ENCODE measurements at regions not wholly inside any gene's neighbourhood (a gene's known extent, or its start where the extent isn't known, plus 50 kb on each side); places are given as distances from the start of the nearest gene placed in this dataset.

- H3K79me2 ChIP-seq (ENCODE audit: insufficient read depth, low read length), result no peaks in the 10 kb centered on the region
- no peaks in the 10 kb centered on the region for H3K9me2 ChIP-seq (ENCODE audit: low read depth, low read length)
- no peaks in the 10 kb centered on the region for H3K9me3 ChIP-seq (ENCODE audit: low read length)
- H3K4me3 ChIP-seq (ENCODE audit: low read depth, low read length, poor library complexity, severe bottlenecking), result no peak overlapping the region
- H4K20me1 ChIP-seq (ENCODE audit: insufficient read depth, low read length), result no peaks in the 10 kb centered on the region
- H2AFZ ChIP-seq (ENCODE audit: low read length), result no peak overlapping the region
- no peaks in the 10 kb centered on the region for H3F3A ChIP-seq (ENCODE audit: insufficient read depth, low read length)
- H3K27ac ChIP-seq (ENCODE audit: low read depth, low read length, poor library complexity, severe bottlenecking), result no peak overlapping the region
- no peak overlapping the region for H3K9ac ChIP-seq (ENCODE audit: low read length)
- H3K4me1 ChIP-seq (ENCODE audit: insufficient read depth, low read length, severe bottlenecking), result no peaks in the 10 kb centered on the region
- H3K36me3 ChIP-seq (ENCODE audit: insufficient read depth, low read length), result no peaks in the 10 kb centered on the region
- no peak overlapping the region for H3K4me2 ChIP-seq (ENCODE audit: low read length)
- TF ChIP-seq CTCF (IDR thresholded peaks at IDR 0.05; ENCODE audit: low read length) (no peak), EZH2 (IDR thresholded peaks at IDR 0.05; ENCODE audit: borderline replicate concordance, low read length) (no peak)
- H3K27me3 ChIP-seq (ENCODE audit: insufficient read depth, low read length), result no peaks in the 10 kb centered on the region
Measured at GRCh38 chr2:19490846-19491435, 132.5 kb upstream of the OSR1 start.

GRCh38 chr2:19488009-19488691 lies 129.7 kb upstream of the OSR1 start:
- H3K4me1 ChIP-seq (ENCODE audit: insufficient read depth, low read length, severe bottlenecking), result no peaks in the 10 kb centered on the region
- H3K27ac ChIP-seq (ENCODE audit: low read depth, low read length, poor library complexity, severe bottlenecking), result no peak overlapping the region
- no peaks in the 10 kb centered on the region for H3K9me2 ChIP-seq (ENCODE audit: low read depth, low read length)
- no peaks in the 10 kb centered on the region for H3K79me2 ChIP-seq (ENCODE audit: insufficient read depth, low read length)
- H2AFZ ChIP-seq (ENCODE audit: low read length), result no peak overlapping the region
- H3K36me3 ChIP-seq (ENCODE audit: insufficient read depth, low read length), result no peaks in the 10 kb centered on the region
- no peak for TF ChIP-seq EZH2 (IDR thresholded peaks at IDR 0.05; ENCODE audit: borderline replicate concordance, low read length)
- no peak for TF ChIP-seq CTCF (IDR thresholded peaks at IDR 0.05; ENCODE audit: low read length)
- no peaks in the 10 kb centered on the region for H4K20me1 ChIP-seq (ENCODE audit: insufficient read depth, low read length)
- no peak overlapping the region for H3K9ac ChIP-seq (ENCODE audit: low read length)
- no peaks in the 10 kb centered on the region for H3K27me3 ChIP-seq (ENCODE audit: insufficient read depth, low read length)
- H3K4me2 ChIP-seq (ENCODE audit: low read length), result no peak overlapping the region
- no peaks in the 10 kb centered on the region for H3K9me3 ChIP-seq (ENCODE audit: low read length)
- no peak overlapping the region for H3K4me3 ChIP-seq (ENCODE audit: low read depth, low read length, poor library complexity, severe bottlenecking)
- no peaks in the 10 kb centered on the region for H3F3A ChIP-seq (ENCODE audit: insufficient read depth, low read length)

GRCh38 chr2:19484736-19485135 lies 126.3 kb upstream of the OSR1 start:
- Histone ChIP-seq H2AFZ (ENCODE audit: low read length) (no peak overlapping the region), H3K27ac (ENCODE audit: low read depth, low read length, poor library complexity, severe bottlenecking) (no peak overlapping the region), H3K27me3 (ENCODE audit: insufficient read depth, low read length) (no peaks in the 10 kb centered on the region), H3F3A (ENCODE audit: insufficient read depth, low read length) (no peaks in the 10 kb centered on the region), H3K4me2 (ENCODE audit: low read length) (no peak overlapping the region), H4K20me1 (ENCODE audit: insufficient read depth, low read length) (no peaks in the 10 kb centered on the region), H3K4me1 (ENCODE audit: insufficient read depth, low read length, severe bottlenecking) (no peaks in the 10 kb centered on the region), H3K79me2 (ENCODE audit: insufficient read depth, low read length) (no peaks in the 10 kb centered on the region), H3K36me3 (ENCODE audit: insufficient read depth, low read length) (no peaks in the 10 kb centered on the region), H3K4me3 (ENCODE audit: low read depth, low read length, poor library complexity, severe bottlenecking) (no peak overlapping the region), H3K9ac (ENCODE audit: low read length) (no peak overlapping the region), H3K9me2 (ENCODE audit: low read depth, low read length) (no peaks in the 10 kb centered on the region), H3K9me3 (ENCODE audit: low read length) (no peaks in the 10 kb centered on the region)
- TF ChIP-seq EZH2 (IDR thresholded peaks at IDR 0.05; ENCODE audit: borderline replicate concordance, low read length) (no peak), CTCF (IDR thresholded peaks at IDR 0.05; ENCODE audit: low read length) (no peak)

All from OCI-LY1 (cell line).